ENCODE measurements at regions not wholly inside any gene's neighbourhood (a gene's known extent, or its start where the extent isn't known, plus 50 kb on each side); places are given as distances from the start of the nearest gene placed in this dataset.

DNA sequence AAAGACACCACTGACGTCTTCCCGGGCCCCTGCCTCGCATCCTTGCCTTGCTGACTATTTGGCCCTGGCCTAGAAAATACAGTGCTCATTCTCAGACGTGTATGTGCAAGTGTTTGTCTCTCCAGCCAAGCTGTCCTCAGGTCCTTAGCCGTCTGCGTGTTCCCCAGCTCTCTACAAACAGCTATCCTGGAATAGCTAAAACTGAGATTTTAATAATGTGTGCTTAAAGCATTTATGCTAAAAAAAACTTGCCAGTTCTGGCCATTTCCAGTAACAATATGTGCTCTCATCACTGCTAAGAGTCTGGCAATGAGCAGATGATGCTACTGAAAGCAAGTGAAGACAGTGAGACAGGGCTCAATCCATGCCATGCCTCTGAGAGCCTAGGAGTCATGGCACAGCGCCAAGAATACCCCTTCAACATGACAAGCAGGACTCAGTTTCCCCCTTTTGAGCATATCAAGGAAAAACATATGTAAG lies 55.7 kb downstream of the IRF2BP2 start:
- Mint-ChIP-seq H3K27ac (ENCODE audit: unreplicated experiment) (peak overlapping the region; percentile 92), H3K4me3 (ENCODE audit: unreplicated experiment) (peak overlapping the region; percentile 35), H3K9me3 (ENCODE audit: unreplicated experiment) (no peaks in the 10 kb centered on the region), H3K36me3 (ENCODE audit: low read depth, unreplicated experiment) (no peaks in the 10 kb centered on the region), H3K4me1 (ENCODE audit: unreplicated experiment) (peaks cover 48% of the 10 kb centered on the region), H3K27me3 (ENCODE audit: unreplicated experiment) (no peaks in the 10 kb centered on the region)
- TF ChIP-seq, protein P1, sequence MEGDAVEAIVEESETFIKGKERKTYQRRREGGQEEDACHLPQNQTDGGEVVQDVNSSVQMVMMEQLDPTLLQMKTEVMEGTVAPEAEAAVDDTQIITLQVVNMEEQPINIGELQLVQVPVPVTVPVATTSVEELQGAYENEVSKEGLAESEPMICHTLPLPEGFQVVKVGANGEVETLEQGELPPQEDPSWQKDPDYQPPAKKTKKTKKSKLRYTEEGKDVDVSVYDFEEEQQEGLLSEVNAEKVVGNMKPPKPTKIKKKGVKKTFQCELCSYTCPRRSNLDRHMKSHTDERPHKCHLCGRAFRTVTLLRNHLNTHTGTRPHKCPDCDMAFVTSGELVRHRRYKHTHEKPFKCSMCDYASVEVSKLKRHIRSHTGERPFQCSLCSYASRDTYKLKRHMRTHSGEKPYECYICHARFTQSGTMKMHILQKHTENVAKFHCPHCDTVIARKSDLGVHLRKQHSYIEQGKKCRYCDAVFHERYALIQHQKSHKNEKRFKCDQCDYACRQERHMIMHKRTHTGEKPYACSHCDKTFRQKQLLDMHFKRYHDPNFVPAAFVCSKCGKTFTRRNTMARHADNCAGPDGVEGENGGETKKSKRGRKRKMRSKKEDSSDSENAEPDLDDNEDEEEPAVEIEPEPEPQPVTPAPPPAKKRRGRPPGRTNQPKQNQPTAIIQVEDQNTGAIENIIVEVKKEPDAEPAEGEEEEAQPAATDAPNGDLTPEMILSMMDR (IDR thresholded peaks at IDR 0.05; ENCODE audit: unreplicated experiment), result no peak
- no peak for DNase-seq (ENCODE audit: low spot score)

DNA sequence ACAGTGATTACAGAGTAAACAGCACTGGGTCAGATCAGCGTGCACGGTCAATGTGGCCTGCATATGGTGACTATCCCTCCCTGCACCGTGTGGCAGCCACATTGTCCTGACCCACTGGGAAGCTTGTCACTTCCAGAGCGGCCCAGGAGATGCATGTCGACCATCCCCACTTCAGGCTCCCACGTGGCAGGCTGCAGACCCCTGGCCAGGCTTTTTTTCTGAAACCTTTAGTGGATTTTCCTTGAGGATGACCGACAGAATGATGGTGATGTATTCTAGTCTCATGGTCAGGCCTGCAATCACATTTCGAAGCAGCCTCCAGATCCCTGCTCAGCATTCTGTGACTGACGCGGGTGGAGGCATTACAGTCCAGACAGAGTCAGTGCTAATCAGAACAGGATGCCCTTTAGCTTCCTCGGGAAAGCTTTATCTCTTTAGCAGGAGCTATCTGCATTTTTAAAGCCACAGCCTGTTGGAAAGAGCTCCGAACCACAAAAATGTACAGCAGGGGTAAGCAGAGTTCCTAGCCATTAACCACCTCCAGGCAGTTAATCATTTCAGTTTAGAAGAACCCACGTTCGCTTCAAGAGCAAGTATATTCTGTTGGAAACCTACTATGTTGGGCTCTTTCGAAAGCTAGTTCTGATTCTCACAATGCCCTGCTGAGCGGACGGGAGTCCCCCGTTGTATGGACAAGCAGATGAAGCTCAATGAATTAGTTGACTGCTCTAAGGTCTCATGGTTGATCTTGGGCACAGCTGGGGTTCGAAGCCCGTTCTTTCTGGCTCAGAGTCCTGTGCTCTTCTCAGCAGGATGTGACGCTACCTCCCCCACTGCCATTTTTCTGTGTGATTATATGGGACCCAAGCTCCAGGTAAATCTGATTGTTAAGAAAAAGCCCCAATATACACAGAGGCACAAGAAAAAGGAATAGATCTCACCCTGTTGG lies 56.5 kb downstream of the IRF2BP2 start:
- peak overlapping the region; percentile 35 for H3K4me3 Mint-ChIP-seq (ENCODE audit: unreplicated experiment)
- peaks cover 56% of the 10 kb centered on the region for H3K4me1 Mint-ChIP-seq (ENCODE audit: unreplicated experiment)
- peak overlapping the region; percentile 92 for H3K27ac Mint-ChIP-seq (ENCODE audit: unreplicated experiment)
- H3K36me3 Mint-ChIP-seq (ENCODE audit: low read depth, unreplicated experiment), result no peaks in the 10 kb centered on the region
- DNase-seq (ENCODE audit: low spot score), result no peak
- H3K9me3 Mint-ChIP-seq (ENCODE audit: unreplicated experiment), result no peaks in the 10 kb centered on the region
- TF ChIP-seq, protein P1 (IDR thresholded peaks at IDR 0.05; ENCODE audit: unreplicated experiment), result no peak
- H3K27me3 Mint-ChIP-seq (ENCODE audit: unreplicated experiment), result no peaks in the 10 kb centered on the region

DNA sequence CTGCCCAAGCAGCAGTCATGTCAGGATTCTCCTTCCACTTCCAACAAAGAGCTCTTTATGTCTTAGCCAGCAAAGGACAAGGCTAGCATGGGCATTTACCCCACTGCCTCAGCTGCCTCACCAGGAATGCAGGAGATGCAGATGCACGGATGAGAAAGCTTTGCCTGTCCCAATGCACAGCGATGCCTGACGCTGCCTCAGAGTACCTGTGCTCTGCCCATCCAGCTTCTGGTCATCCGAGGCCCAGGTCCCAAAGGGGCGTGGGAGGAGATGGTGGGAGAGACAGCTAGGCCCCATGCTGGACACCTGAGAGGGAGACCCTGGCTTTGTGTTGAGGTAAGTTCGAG lies 59.0 kb downstream of the IRF2BP2 start:
- Mint-ChIP-seq H3K4me1 (ENCODE audit: unreplicated experiment) (peaks cover 72% of the 10 kb centered on the region), H3K4me3 (ENCODE audit: unreplicated experiment) (no peak overlapping the region), H3K27ac (ENCODE audit: unreplicated experiment) (peak overlapping the region; percentile 94), H3K9me3 (ENCODE audit: unreplicated experiment) (no peaks in the 10 kb centered on the region), H3K36me3 (ENCODE audit: low read depth, unreplicated experiment) (no peaks in the 10 kb centered on the region), H3K27me3 (ENCODE audit: unreplicated experiment) (no peaks in the 10 kb centered on the region)
- DNase-seq (ENCODE audit: low spot score), result no peak
- TF ChIP-seq, protein P1 (IDR thresholded peaks at IDR 0.05; ENCODE audit: unreplicated experiment), result no peak

DNA sequence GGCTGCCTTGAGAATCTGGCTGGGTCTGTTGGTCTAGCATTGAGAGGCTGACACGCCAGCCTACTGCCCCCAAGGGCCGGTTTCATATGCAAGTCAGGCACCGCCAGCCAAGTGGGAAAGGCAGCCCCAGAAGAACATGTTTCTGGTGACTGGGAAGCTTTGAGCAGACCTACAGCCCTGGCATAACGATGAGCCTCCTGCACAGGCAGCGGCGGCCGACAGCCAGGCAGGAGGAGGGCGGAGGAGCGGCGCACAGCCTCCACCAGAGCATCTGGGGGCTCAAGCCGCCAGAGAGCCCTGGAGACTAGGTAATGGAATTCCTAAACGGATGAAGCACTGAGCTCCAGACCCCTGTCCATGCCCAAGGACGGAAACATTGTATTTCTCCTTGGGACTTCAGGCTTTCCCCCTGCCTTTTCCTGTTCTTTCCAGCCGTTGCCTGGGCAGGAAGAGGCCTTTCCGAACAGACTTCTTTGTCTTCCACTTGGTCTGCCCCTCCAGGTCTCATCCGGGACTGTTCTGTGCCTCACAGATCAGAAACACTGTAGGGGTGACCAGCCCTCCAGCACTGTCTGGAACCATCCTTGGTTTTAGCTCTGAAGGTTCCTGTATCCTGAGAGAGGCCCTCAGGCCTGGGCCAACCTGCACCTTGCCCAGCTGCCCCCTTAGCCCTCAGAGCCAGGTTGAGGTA lies 59.5 kb downstream of the IRF2BP2 start:
- peak overlapping the region; percentile 94 for H3K27ac Mint-ChIP-seq (ENCODE audit: unreplicated experiment)
- TF ChIP-seq, protein P1 (IDR thresholded peaks at IDR 0.05; ENCODE audit: unreplicated experiment), result no peak
- no peak overlapping the region for H3K4me3 Mint-ChIP-seq (ENCODE audit: unreplicated experiment)
- DNase-seq (ENCODE audit: low spot score), result peak; percentile 61
- H3K36me3 Mint-ChIP-seq (ENCODE audit: low read depth, unreplicated experiment), result no peaks in the 10 kb centered on the region
- H3K27me3 Mint-ChIP-seq (ENCODE audit: unreplicated experiment), result no peaks in the 10 kb centered on the region
- H3K9me3 Mint-ChIP-seq (ENCODE audit: unreplicated experiment), result no peaks in the 10 kb centered on the region
- H3K4me1 Mint-ChIP-seq (ENCODE audit: unreplicated experiment), result peaks cover 75% of the 10 kb centered on the region
